SHP77 (cell line): ENCODE measurements at regions not wholly inside any gene's neighbourhood (a gene's known extent, or its start where the extent isn't known, plus 50 kb on each side); places are given as distances from the start of the nearest gene placed in this dataset.
"Not testable (repeated sequence)": the region's sequence is repeated elsewhere in the genome, so short reads cannot be mapped to it uniquely, and the experiment has no call there.

Experiments
- DNase-seq, 2 experiments: peaks; one replicate each; lab custom pipeline; 2025; lab: John Stamatoyannopoulos, UW

DNA sequence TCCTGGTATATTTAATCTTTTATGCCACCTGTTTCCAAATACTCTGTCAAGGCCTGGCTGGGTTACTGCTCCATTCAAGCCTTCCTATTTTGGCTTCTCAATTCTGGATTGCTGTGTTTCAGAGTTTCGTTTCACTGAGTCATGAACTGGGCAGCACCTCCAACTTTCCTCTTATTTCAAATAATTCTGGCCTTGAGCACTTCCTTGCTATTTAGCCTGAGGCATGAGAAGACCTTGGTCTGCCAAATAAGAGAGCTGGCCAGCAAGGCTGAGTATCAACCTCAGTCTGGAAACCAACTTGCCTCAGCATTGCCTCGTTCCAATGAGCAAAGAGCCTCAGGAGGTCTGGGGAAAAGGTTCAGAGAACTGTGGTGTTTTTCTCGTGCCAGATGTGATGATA is 66.6 kb downstream of the TNFAIP3 start:
- no peak for DNase-seq

DNA sequence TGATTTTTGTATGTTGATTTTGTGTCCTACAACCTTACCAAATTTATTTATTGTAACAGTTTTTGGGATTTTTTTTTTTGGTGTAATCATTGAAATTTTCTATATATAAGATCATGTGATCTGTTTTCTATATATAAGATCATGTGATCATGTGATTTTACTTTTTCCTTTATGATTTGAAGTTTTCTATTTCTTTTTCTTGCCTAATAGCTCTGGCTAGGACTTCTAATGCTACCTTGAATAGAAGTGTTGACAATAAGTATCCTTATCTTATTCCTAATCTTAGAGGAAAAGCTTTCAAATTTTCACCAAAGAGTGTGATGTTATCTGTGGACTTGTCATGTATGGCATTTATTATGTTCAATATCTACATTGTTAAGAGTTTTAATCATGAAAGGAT is 69.7 kb downstream of the TNFAIP3 start:
- no peak for DNase-seq

DNA sequence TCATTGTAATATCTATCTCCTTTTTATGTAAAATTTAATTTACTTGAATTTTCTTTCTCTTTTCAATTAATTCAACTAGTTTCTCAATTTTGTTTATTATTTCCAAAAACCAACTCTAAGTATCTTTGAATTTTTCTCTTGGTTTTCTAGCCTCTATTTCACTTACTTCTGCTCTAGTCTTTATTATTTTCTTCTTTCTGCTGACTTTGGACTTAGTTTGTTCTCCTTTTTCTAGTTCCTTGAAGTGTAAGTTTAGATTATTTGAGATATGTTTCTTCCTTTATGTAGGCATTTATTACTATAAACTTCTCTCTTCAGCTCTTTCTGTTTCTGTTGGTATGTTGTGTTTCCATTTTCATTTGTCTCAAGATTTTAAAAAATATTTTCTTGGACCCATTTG is 70.8 kb downstream of the TNFAIP3 start:
- DNase-seq, result no peak

DNA sequence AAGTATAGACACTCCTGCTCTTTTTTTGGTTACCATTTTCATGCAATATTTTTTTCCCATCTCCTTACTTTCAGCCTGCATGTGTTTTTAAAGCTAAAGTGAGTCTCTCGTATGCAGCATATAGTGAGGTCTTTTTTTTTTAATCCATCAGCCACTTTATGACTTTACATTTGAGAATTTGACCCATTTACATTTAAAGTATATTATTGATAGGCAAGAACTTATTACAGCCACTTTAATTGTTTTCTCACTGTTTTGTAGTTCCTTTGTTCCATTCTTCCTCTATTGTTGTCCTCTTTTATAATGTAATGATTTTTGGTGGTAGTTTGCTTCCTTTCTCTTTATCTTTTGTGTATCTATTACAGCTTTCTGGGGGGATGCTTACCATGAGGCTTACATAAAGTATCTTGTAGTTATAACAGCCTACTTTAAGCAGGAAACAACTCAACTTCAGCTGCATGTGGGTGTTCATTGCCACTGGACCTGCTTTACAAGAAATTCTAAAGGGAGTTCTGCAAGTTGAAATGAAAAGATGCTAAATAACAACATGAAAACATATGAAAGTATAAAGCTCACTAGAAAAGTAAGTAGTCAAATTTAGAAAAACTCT is 71.8 kb downstream of the TNFAIP3 start:
- no peak for DNase-seq

DNA sequence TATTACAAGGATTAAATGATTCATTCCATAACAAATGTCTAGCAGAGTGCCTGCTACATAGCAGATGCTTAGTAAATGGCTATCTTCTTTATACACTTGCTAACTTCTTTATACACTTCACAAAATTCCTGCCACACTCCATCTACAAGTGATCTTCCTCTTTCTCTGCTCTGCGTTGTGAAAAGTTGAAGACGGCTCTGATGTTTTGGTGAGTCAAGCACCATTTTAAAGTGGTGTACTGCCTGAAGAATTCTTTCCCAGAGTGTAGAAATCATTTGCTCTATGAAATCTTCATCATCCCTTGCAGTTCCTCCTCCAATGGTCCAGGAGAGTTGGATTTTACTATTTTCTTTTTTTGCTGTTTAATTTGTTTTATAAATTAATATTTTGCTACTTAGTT is 74.9 kb downstream of the TNFAIP3 start:
- no peak for DNase-seq

DNA sequence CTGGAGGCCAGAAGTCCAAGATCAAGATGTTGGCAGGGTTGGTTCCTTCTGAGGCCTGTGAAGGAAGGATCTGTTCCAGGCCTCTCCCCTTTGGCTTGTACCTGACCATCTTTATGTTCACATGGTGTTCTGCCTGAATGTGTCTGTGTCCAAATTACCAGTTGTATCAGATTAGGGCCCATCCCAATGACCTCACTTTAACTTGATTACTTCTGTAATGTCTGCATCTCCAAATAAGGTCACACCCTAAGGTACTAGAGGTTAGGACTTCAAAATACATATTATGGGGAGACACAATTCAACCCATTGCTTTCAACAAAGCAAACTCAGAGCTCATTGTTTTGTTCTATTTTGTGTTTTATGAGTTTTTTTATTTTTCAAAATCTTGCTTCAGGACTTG is 75.7 kb downstream of the TNFAIP3 start:
- DNase-seq, result no peak

DNA sequence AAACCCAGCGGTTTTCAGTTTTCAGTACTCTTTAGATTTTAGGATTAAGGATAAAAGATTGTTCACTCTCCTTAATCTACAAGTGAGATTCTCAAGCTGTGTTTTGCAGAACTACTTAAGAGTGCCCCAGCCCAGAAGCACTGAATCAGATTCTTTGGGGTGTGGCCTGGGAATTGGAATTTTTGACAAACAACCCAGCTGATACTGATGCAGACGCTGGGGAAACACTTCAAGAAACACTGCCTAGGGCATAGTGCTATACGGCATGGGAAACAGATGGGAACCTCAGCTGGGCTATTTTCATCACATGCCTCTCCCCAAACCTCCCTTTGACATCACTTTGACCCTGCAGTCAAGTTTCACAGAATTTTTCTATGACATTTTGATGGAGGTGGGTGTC is 77.3 kb downstream of the TNFAIP3 start:
- not testable (repeated sequence) for DNase-seq

DNA sequence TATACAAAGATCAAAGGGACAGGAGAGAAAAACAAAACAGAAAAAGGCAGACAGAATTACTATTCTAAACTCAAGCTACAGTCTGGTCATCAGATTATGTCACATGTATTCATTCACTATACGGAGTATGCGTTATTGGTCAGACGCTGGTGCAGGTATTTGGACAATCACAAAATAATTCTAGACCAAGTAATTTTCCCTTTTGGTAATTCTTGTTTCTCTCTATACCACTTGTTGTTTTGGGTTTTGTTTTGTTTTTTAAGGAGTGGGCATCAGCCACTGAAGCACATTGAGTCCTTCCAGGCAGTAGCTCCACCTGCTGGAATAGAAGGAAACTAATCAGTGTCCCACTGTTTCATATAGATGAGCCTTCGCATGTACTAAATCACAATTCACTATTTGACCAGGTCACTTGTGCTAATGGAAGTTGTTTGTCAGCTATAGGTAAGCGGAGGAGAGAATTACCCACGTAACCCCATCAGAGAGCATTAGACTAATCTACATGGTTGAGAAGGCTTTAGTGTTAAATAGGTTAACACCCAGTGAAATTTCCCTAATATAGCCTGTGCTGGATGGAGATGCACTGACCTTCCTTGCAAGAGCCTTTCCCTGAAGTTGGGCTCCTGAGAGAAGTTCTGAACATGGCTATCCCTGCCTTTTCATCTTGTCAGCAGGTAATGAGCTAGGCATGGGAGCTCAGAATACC is 77.9 kb downstream of the TNFAIP3 start:
- peak; percentile 9 to 22 for DNase-seq

DNA sequence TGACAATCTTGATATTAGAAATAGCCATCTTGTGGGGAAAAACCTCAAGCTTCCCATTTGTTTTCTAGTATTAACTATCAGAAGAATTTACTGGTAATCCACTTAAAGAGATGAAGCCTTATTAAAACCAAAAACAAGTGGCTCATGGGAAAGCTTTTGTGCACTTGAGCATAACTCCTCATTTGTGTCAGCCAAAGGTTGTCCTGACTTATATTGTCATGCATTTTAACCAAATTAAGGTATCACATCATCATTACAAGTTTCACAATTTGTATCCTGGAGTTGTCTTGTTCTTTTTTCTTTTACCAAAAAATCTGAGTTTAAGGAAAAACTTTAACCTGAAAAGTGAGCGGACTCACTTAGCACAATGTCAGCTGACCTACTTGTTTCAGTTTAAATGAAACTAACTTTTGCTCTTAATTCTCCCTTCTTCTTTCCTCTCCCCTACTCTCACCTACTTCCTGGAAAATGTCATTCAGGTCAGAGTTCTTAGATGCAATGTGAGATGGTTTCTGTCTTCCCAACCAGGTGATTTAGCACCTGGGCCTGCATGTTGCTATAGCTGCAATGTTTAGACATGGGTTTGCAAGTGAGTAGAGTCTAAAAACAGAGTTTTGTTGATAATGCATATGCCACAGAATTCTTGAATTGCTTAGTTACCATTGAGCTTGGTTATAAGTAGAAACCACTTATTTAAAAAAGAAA is 82.8 kb downstream of the TNFAIP3 start:
- no peak for DNase-seq

DNA sequence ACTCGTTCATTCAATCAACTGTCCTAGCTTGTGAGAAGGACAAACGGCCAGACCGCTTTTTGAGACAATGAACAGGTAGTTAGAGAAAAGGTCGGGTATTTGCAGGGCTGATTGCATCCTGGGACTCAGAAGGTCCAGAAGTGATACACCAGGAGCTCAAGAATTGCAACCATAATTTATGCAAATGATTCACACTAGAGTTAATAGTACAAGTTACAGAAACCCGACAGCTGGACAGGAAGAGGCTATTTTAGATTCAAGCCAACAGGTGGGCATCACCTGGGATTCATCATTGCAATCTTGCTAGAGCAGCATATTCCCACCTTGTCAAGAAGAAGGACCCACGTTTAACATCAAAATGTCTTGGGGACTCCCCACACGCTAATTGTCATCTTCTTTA is 83.5 kb downstream of the TNFAIP3 start:
- no peak for DNase-seq

DNA sequence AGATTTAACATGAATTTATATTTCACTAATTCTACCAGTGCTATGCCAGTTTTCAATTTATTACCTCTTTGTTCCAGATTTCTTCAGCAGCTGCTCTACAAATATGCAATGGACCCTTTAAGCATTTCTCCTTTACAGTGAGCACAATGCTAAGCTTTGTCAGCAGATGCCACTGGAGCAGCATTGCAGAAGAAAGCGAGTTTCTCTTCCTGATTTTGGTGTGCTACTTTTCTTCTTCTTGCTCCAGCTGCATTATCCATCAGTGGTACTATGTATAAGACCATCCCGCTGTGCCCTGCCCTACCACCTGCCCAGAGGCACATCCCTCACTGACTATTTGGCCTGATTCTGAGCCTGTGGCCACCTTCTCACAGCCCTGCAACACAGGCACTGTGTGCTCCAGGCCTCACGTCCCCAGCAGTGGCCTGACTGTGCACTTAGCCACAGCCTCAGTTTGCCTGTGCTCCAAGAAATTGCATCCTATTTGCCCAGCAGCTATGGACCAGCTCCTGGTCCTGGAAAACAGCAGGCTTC is 84.1 kb downstream of the TNFAIP3 start:
- DNase-seq, result no peak

DNA sequence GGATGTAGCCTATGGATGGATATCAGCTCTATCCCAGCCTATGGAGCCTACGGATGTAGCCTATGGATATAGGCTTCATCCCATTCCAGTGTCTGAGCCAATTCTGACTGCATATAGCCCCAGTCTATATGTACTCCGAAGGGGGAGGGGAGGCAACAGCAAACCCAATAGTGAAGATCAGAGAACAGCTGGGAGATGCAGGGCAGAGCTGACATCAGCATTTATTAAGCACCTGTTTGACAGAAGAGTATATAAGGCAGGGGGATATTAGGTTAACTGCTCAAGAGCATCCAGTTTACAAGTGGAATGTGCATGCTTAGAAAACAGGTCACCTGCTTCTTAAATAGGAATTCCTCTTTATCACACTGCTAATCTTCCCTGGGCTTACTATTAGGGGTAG is 85.2 kb downstream of the TNFAIP3 start:
- no peak for DNase-seq

DNA sequence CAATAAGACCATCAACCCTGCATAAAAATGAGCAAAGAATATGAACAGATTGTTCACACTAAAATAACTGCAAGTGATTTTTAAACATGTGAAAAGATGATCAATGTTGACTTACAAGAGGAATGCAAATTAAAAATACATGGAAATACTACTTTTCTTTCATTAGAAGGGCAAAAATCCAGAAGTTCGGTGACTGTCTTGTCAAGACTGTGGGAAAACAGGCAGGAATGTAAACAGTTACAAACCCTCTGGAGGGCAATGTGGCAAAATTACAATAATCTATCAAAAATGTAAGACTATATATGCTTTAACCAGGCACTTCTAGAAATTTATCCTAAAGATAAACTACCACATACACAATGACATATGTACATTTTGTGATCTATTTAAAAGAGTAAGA is 86.7 kb downstream of the TNFAIP3 start:
- no peak for DNase-seq

DNA sequence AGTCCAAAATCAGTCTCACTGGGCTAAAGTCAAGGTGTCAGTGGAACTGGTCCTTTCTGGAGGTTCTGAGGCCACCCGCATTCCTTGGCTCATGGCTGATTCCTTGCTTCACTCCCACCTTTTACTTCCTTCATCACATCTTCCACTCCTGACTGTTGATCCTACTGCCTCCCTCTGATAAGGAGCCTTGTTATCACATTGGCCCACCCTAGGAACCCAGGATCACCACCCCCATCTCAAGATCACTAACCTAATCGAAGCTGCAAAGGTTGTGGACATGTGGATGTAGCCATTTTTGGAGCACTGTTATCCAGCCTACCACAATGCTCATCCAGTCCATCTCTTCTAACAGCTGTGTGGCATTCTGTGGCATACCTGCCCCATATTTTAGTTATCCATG is 87.2 kb downstream of the TNFAIP3 start:
- DNase-seq, result no peak

DNA sequence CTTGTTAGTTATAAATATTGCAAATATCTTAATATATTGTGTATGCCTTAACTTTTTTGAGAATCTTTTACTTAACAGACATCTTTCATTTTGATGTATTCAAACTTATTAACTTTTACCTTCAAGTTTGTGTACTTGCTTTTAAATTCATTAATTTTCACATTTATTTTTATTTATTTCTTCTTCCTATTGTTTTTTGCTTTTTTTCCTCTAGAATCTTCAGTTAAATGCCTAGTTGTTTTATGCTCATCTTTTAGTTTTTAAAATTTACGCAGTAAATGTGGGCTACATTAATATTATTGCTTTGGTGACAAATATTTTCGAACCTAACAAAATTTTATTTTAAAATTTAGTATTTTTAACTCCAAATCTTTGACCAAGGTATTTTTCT is 89.0 kb downstream of the TNFAIP3 start:
- DNase-seq, result no peak

DNA sequence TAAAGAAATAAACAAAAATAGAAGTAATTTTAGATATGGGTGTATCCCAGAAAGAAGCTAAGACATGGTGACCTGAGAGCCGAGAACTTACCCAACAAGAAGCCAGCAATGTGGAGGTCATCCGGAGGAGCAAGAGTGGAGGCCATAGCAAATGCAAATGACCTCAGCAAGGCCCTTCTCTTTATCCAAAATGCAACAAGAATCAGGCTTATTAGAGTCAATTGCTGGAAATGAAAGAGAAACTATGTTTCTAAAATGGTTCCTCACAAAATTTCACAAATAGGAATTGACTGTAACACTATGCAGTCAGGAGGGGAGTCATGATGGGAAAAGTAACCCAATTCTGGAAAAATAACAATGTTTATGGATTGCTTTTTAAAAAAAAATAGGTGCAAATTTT is 90.4 kb downstream of the TNFAIP3 start:
- DNase-seq, result no peak

DNA sequence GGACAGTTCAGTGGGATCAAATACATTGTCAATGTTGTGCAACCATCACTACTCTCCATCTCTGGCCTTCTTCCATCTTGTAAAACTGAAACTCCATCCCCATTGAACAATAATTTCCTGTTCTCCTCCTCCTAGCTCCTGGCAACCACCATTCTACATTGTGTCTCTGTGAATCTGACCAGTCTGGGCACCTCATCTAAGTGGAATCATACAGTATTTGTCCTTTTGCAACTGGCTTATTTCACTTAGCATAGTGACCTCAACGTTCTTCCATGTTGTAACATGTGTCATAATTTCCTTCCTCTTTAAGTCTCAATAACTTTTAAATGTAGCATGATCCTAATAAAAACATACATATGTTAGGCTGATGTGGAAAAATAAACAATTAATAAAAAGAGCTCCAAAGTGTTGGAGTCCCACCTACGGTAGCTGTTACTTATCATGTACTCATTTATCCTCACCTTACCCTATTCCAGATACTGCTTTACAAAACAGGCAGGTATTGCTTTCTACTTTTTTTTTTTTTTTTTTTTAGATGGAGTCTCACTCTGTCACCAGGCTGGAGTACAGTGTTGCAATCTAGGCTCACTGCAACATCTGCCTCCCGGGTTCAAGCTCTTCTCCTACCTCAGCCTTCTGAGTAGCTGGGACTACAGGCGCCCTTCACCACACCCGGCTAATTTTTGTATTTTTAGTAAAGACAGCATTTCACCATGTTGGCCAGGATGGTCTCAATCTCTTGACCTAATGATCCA is 91.9 kb downstream of the TNFAIP3 start:
- DNase-seq, result no peak

DNA sequence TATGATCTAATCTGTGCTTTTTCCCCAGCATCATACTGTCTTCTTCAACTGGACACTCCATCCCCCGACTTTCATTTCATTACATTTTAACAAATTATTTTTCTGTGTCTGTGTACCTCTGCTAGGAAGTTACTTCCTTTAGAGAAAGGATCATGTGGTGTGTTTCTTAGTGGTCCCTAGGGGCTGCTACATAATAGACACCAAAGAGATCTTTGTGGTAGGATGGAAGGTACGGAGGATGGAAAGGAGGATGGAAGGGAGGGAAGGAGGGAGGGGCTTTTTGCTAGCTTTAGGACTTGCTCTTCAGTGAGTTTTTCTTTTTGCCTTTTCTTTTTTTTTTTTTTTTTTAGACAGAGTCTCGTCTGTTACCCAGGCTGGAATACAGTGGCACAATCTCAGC is 95.7 kb downstream of the TNFAIP3 start:
- DNase-seq, result no peak

DNA sequence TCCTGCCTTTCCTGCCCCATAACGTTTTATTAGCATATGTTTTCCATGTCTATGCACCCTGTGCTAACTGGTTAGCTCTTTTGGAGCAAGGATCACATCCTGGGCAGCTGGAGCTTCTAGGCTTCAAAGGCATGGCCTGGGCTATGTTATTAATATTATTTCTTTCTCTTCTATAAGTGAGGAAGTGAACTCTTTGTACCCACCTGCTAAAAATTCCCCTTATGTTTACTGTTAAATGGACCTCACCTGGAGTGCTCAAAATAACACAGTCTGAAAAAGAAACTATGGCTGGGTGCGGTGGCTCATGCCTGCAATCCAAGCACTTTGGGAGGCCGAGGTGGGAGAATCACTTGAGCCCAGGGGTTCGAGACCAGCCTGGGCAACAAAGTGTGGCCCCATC is 97.8 kb downstream of the TNFAIP3 start:
- no peak for DNase-seq

DNA sequence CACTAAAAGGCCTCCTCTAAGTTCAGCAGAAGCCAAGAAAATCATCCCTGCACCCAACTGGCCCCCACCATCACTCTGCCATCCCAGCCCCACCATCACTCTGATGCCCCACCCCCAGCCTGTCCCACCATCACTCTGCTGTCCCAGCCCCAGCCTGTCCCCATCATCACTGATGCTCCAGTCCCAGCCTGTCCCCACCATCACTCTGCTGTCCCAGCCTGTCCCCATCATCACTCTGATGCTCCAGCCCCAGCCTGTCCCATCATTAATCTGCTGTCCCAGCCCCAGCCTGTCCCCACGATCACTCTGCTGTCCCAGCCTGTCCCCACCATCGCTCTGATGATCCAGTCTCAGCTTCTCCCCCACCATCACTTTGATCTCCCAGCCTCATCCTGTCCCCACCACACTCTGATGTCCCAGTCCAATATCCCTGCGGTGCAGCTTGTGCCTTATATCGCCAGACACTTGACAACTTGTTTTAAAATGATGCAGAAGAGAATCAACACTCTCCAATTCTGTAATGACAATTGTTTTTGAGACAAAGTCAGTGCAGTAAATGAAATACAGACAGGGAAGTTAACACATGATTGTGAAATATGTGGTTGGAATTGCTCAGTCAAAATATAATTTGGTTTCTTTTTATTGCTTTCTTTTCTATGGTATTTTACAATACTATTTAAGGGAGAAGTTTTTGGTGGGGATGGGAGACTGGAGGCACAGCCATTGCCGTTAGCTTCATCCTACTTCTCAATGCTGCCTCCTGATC is 100.8 kb downstream of the TNFAIP3 start:
- no peak for DNase-seq

DNA sequence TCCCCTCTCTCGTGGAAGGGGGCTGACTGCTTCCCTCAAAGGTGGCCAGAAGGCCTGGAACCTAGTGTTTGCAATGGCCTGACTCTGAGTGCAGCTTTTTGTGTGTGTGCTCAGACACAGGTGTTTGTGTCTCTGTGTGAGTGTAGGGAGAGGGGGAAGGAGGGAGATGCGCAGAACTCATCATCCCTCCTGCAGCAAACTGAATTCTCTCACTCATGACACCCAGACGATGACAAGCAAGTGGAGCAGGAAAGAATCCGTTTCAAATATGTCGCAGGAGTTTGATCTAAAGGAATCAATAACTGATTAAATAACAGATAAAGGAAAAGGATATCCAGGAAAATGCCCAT is 101.4 kb downstream of the TNFAIP3 start:
- DNase-seq, result no peak

DNA sequence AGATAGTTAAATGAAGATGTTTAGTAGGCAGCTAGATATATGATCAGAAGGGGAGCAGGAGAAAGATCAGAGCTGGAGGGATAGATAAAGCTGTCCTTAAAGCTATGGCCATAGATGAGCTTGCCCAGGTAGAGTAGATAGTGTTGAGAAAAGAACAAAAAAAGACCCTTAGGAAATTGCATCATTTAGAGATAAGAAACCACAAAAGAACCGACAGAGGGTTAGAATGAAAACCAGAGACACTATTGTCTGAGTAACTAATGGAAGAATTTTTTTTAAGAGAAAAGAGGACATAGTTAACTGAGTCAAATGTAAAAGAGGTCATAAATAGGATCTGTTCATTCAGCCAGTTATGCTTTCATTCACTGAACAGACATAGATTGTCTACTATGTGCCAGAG is 101.8 kb downstream of the TNFAIP3 start:
- DNase-seq, result no peak
